ENCODE measurements at regions not wholly inside any gene's neighbourhood (a gene's known extent, or its start where the extent isn't known, plus 50 kb on each side); places are given as distances from the start of the nearest gene placed in this dataset.

GRCh38 chr10:8830048-8830447 is 775.6 kb downstream of the GATA3 start:
- Histone ChIP-seq H3K9me3 (ENCODE audit: control insufficient read depth in 1 of 2, insufficient read depth in 1 of 2, low read depth in 1 of 2, low read length in 2 of 2) (peaks cover 0 to 17% of the 10 kb centered on the region in 2 experiments; a peak in 2 of 4 replicates), H3K9ac (ENCODE audit: low read length) (no peak overlapping the region)

More at GRCh38 chr10:8830048-8830447, 775.6 kb downstream of the GATA3 start:
- Histone ChIP-seq H4K20me1 (ENCODE audit: insufficient read depth) (no peaks in the 10 kb centered on the region), H3K4me3 (replicated peaks in 1 of 2; ENCODE audit: low read depth in 1 of 2, low read length in 2 of 2) (no peak overlapping the region), H3K9me2 (ENCODE audit: insufficient read depth) (no peaks in the 10 kb centered on the region), H3K27ac (ENCODE audit: low read depth, low read length) (no peak overlapping the region), H3K36me3 (ENCODE audit: control insufficient read depth in 1 of 2, insufficient read depth in 2 of 2, low read length in 2 of 2) (no peaks in the 10 kb centered on the region), H3K4me1 (ENCODE audit: control insufficient read depth in 1 of 2, insufficient read depth in 2 of 2, low read length in 2 of 2) (no peaks in the 10 kb centered on the region), H3K79me2 (ENCODE audit: insufficient read depth, low read length) (no peaks in the 10 kb centered on the region), H2AFZ (ENCODE audit: low read depth, low read length, poor library complexity, severe bottlenecking) (no peak overlapping the region), H3K4me2 (ENCODE audit: low read length) (no peak overlapping the region), H3K27me3 (ENCODE audit: insufficient read depth, low read length) (no peaks in the 10 kb centered on the region)
- TF ChIP-seq REST (IDR thresholded peaks at IDR 0.05; ENCODE audit: low read depth) = no peak
- no peak for TF ChIP-seq CBX3 (IDR thresholded peaks at IDR 0.05; ENCODE audit: low read depth)
- TF ChIP-seq POLR2AphosphoS5 (IDR thresholded peaks at IDR 0.05; ENCODE audit: low read depth, low read length) = no peak
- no peak for TF ChIP-seq ZFX (IDR thresholded peaks at IDR 0.05)
- TF ChIP-seq SRF (IDR thresholded peaks at IDR 0.05; ENCODE audit: low read depth) = no peak
- TF ChIP-seq CEBPB (IDR thresholded peaks at IDR 0.05; ENCODE audit: low read depth) = no peak
- TF ChIP-seq TCF7L2 (IDR thresholded peaks at IDR 0.05; ENCODE audit: borderline replicate concordance, extremely low read depth, insufficient read depth, insufficient read length) = no peak
- TF ChIP-seq SIN3A (IDR thresholded peaks at IDR 0.05; ENCODE audit: low read depth) = no peak
- no peak for TF ChIP-seq EGR1 (IDR thresholded peaks at IDR 0.05; ENCODE audit: low read depth)
- TF ChIP-seq EZH2 (IDR thresholded peaks at IDR 0.05) = no peak
- no peak for TF ChIP-seq ZBTB33 (IDR thresholded peaks at IDR 0.05; ENCODE audit: extremely low read depth, insufficient replicate concordance, low read length)
- no peak for TF ChIP-seq JUND (IDR thresholded peaks at IDR 0.05)
- TF ChIP-seq ATF3 (IDR thresholded peaks at IDR 0.05) = no peak
- no peak for TF ChIP-seq YY1 (IDR thresholded peaks at IDR 0.05; ENCODE audit: extremely low read depth, insufficient replicate concordance, low read depth, low read length)
- no peak for TF ChIP-seq SP1 (IDR thresholded peaks at IDR 0.05; ENCODE audit: low read depth)
- TF ChIP-seq ELF1 (IDR thresholded peaks at IDR 0.05; ENCODE audit: borderline replicate concordance, low read depth) = no peak
- TF ChIP-seq RAD21 (IDR thresholded peaks at IDR 0.05; ENCODE audit: low read depth) = no peak
- no peak for TF ChIP-seq POLR2A (IDR thresholded peaks at IDR 0.05; ENCODE audit: borderline replicate concordance, extremely low read depth, insufficient read depth, insufficient read length)
- intact Hi-C loops (cut with micrococcal nuclease) = no loop called here
- ATAC-seq = no peak
- no TSS peak for BruUV-seq (replicated peaks)
- DNase-seq (ENCODE audit: low read depth, low spot score) = no peak
- ChIA-PET CTCF (no interaction called here), RAD21 (ENCODE audit: low non-redundant PET in 1 of 2, low total read pairs in 2 of 2, uncharacterized antibody in 2 of 2, unreplicated experiment in 2 of 2) (no interaction called here), POLR2A (no interaction called here)

Data from HCT116 (cell line).